ENCODE measurements at regions not wholly inside any gene's neighbourhood (a gene's known extent, or its start where the extent isn't known, plus 50 kb on each side); places are given as distances from the start of the nearest gene placed in this dataset.

DNA sequence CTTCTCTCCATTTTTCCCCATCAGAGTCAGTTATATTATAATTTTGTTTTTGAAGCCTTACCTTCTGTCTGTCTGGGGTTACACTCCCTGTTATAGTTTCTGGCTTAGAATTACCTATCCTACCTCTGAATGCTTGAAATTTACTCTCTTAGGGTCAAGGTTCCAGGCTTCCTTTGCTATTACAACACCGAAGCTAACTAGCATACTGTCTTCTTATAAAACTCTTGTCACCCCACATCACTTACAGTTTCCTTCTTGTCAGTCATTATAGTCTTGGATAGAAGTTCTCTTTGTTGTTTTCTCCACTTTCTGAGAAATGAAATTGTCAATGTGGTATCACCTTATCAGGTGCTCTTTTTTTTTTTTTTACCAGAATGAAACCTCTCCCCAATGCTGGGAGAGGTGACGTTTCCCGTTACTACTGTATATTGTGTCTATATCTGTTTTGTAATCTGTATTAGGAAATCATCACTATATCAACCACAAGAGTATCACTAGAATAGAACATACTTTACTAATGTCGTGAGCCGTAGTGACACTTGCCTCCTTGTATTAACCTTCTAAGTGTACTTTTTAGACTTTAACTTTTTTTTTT is 69.2 kb upstream of the PSMA6 start:
- no peak for TF ChIP-seq CTCF (IDR thresholded peaks at IDR 0.05; ENCODE audit: insufficient read depth, missing control alignments)
- DNase-seq (ENCODE audit: insufficient read length, low spot score) (no peak), FAIRE-seq (no peak)

- no peak for TF ChIP-seq CTCF (IDR thresholded peaks at IDR 0.05; ENCODE audit: insufficient read depth, missing control alignments)
- DNase-seq (ENCODE audit: insufficient read length, low spot score) (no peak), FAIRE-seq (no peak)
These were observed 68.3 kb upstream of the PSMA6 start for GRCh38 chr14:35223927-35224326.

GRCh38 chr14:35224615-35225014 is 67.6 kb upstream of the PSMA6 start:
- FAIRE-seq: no peak
- TF ChIP-seq CTCF (IDR thresholded peaks at IDR 0.05; ENCODE audit: insufficient read depth, missing control alignments): no peak
- no peak for DNase-seq (ENCODE audit: insufficient read length, low spot score)

DNA sequence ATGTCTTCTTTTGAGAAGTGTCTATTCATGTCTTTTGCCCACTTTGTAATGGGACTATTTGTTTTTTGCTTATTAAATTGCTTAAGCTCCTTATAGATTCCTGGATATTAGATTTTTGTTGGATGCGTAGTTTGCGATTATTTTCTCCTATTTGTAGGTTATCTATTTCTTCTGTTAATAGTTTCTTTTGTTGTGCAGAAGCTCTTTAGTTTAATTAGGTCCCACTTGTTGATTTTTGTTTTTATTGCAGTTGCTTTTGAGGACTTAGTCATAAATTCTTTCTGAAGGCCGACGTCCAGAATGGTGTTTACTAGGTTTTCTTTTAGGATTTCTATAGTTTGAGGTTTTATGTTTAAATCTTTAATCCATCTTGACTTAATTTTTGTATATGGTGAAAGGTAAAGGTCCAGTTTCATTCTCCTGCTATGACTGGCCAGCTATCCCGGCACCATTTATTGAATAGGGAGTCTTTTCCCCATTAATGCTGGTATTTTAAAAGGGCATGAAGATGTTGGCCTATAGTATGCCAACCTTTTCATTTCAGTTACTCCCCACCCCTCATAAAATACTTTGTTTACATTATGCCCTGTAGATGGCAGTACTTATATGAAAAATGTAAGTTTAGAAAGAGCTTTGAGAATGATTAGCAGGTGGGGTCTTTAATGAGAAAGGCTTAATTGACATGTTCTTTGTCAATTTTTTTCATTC is 62.9 kb upstream of the PSMA6 start:
- FAIRE-seq (no peak), DNase-seq (ENCODE audit: insufficient read length, low spot score) (no peak)
- TF ChIP-seq CTCF (IDR thresholded peaks at IDR 0.05; ENCODE audit: insufficient read depth, missing control alignments): peak; percentile 49

DNA sequence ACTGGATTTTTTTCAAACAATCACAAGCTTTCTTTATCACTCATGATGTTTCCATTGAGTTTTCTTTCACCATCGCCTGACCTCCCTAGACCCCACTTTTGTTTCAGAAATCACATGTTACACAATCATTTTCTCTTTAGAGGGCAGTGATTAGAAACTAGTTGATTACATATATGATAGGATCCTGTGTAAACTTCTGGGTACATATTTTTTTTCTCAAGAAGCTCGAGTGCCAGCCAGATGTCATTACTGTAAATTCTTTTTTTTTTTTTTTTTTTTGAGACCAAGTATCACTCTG is 62.4 kb upstream of the PSMA6 start:
- TF ChIP-seq CTCF (IDR thresholded peaks at IDR 0.05; ENCODE audit: insufficient read depth, missing control alignments): no peak
- no peak for DNase-seq (ENCODE audit: insufficient read length, low spot score)
- no peak for FAIRE-seq

DNA sequence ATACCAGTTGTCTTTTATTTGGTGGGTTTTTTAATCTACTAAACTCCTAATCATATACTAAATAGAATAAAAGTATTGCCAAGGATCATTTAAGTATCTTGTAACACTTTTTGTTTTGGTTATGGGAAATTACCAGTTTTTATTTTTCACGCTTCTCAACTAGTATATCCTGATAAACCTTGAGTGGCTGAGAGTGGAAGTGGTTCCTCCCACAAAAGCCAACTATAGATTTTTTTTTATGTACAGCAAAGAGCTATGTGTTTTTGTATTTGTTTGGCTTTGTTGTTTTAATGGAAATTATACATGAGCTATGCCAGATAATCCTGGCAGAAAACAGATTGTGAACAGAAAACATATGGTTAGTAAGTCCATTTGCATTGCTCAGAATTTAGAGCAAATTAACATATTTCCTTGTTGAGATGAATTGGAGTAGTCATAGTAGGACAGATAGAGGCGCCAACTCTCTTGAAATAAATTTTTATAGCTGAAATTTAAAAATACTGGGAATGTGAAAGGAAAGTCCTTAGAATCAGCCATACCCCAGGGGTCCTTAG is 60.9 kb upstream of the PSMA6 start:
- FAIRE-seq (no peak), DNase-seq (ENCODE audit: insufficient read length, low spot score) (no peak)
- TF ChIP-seq CTCF (IDR thresholded peaks at IDR 0.05; ENCODE audit: insufficient read depth, missing control alignments): no peak

Measured in D721Med (cell line).